Thoracic aorta (tissue), 2 donors: ENCODE measurements at regions not wholly inside any gene's neighbourhood (a gene's known extent, or its start where the extent isn't known, plus 50 kb on each side); places are given as distances from the start of the nearest gene placed in this dataset.

ENCODE experiments used
- ATAC-seq: fragments of 150-250 bp; one replicate; pipeline ENCODE4 v1.8.0; 2017; ENCODE audit warnings: low read depth; ENCODE audit not compliant: insufficient number of reproducible peaks, low FRiP score
- DNase-seq: peaks from one replicate; pipeline ENCODE4 v3.0.0-alpha.2; 2020; ENCODE audit warnings: low spot score
- H3K27ac ChIP-seq, 2 donors: fragments of 200-600 bp; sonication (generic); 1 replicate in 1 of 2; 2 replicates in 1 of 2; pipeline ENCODE4 v1.5.1; 2016; ENCODE audit warnings: mild to moderate bottlenecking in 2 of 2, moderate library complexity in 2 of 2
- H3K27me3 ChIP-seq: fragments of 200-600 bp; sonication (generic); replicated peaks from 2 replicates; pipeline ENCODE4 v1.6.0; 2016; ENCODE audit warnings: mild to moderate bottlenecking; ENCODE audit not compliant: insufficient read depth
- H3K36me3 ChIP-seq: fragments of 200-600 bp; sonication (generic); one replicate; pipeline ENCODE4 v1.5.1; 2016
- H3K4me1 ChIP-seq, 2 donors: fragments of 200-600 bp; sonication (generic); 1 replicate in 1 of 2; 2 replicates in 1 of 2; pipeline versions ENCODE4 v1.5.1 to v1.6.0; 2016; ENCODE audit warnings: low read depth in 2 of 2, mild to moderate bottlenecking in 1 of 2; ENCODE audit not compliant: control insufficient read depth in 1 of 2
- H3K4me3 ChIP-seq: fragments of 200-600 bp; sonication (generic); 2 replicates; pipeline ENCODE4 v1.5.1; 2016; ENCODE audit warnings: mild to moderate bottlenecking
- H3K9me3 ChIP-seq: fragments of 200-600 bp; sonication (generic); 2 replicates; pipeline ENCODE4 v1.5.1; 2016
- TF ChIP-seq, protein P1 (sequence below): fragments of 200-600 bp; sonication (generic); IDR thresholded peaks from one replicate; pipeline ENCODE4 v1.5.1; 2019; ENCODE audit warnings: antibody characterized with exemption

DNA sequence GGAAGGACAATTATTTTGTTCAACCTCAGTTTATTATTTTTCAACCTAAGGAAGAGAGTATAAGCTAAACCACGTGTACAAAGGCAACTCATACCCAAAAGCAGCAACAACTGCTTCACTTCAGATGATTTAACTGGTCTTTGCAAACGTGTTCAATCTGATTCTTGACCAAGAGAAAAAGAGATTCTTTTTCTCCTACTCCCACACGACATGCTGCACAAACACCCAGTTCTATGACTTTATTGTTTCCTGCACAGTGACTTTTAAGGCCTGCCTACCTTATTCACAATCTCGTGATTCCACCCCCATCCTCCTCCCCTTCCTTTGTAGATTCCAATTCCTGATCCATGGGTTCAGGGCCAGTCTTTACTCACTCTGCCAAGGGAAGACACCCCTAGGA lies 1394.8 kb upstream of the ZEB2 start:
- Histone ChIP-seq H3K4me1 (peaks cover 0 to 14% of the 10 kb centered on the region in 2 donors), H3K4me3 (no peak overlapping the region), H3K9me3 (no peaks in the 10 kb centered on the region), H3K36me3 (no peaks in the 10 kb centered on the region), H3K27ac (no peak overlapping the region), H3K27me3 (no peaks in the 10 kb centered on the region)
- TF ChIP-seq, protein P1, sequence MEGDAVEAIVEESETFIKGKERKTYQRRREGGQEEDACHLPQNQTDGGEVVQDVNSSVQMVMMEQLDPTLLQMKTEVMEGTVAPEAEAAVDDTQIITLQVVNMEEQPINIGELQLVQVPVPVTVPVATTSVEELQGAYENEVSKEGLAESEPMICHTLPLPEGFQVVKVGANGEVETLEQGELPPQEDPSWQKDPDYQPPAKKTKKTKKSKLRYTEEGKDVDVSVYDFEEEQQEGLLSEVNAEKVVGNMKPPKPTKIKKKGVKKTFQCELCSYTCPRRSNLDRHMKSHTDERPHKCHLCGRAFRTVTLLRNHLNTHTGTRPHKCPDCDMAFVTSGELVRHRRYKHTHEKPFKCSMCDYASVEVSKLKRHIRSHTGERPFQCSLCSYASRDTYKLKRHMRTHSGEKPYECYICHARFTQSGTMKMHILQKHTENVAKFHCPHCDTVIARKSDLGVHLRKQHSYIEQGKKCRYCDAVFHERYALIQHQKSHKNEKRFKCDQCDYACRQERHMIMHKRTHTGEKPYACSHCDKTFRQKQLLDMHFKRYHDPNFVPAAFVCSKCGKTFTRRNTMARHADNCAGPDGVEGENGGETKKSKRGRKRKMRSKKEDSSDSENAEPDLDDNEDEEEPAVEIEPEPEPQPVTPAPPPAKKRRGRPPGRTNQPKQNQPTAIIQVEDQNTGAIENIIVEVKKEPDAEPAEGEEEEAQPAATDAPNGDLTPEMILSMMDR = no peak
- ATAC-seq = no peak
- no peak for DNase-seq

DNA sequence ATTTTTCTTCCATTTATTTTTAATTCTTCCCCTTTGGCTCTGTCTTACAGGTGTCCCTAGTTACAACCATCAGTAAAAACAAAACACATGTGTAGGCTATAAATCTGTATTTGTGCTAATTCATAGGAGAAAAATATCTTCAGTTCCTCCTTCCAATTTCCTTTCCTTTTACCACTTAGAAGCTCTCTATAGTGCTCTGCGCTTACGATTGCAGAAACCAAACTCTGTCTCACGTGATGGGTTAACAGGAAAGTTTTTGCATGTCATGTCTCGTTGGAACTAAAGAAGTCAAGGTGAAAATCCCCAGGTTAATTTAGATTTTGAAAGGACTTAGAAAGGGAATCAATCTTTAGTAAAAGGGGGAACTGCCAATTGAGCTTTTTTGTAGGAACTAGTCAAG lies 1390.5 kb upstream of the ZEB2 start:
- no peak for ATAC-seq
- no peaks in the 10 kb centered on the region for H3K4me1 ChIP-seq
- H3K4me3 ChIP-seq = no peak overlapping the region
- no peak for DNase-seq
- H3K27me3 ChIP-seq = no peaks in the 10 kb centered on the region
- no peak overlapping the region for H3K27ac ChIP-seq
- TF ChIP-seq, protein P1 = no peak
- H3K36me3 ChIP-seq = no peaks in the 10 kb centered on the region
- no peaks in the 10 kb centered on the region for H3K9me3 ChIP-seq

DNA sequence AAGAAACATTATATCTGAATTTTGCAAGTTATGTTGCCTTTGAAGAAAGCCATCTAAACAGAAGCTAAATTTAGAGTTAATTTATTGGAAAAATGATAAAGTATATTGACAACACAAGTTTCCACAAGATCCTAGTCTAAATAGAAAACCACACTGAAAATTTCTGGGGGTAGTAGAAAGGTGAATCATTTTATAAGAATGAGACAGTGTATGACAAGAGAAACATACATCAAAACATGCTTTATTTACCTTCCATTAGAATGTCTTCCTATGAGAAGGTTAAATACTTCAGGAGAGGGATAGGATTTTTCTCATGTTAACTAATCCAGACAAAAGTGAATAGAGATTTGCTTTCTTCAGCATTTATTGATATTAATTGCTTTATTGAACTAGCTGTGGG lies 1389.8 kb upstream of the ZEB2 start:
- Histone ChIP-seq H3K27me3 (no peaks in the 10 kb centered on the region), H3K4me3 (no peak overlapping the region), H3K4me1 (no peaks in the 10 kb centered on the region), H3K27ac (no peak overlapping the region), H3K9me3 (no peaks in the 10 kb centered on the region), H3K36me3 (no peaks in the 10 kb centered on the region)
- TF ChIP-seq, protein P1 = no peak
- DNase-seq (no peak), ATAC-seq (no peak)

DNA sequence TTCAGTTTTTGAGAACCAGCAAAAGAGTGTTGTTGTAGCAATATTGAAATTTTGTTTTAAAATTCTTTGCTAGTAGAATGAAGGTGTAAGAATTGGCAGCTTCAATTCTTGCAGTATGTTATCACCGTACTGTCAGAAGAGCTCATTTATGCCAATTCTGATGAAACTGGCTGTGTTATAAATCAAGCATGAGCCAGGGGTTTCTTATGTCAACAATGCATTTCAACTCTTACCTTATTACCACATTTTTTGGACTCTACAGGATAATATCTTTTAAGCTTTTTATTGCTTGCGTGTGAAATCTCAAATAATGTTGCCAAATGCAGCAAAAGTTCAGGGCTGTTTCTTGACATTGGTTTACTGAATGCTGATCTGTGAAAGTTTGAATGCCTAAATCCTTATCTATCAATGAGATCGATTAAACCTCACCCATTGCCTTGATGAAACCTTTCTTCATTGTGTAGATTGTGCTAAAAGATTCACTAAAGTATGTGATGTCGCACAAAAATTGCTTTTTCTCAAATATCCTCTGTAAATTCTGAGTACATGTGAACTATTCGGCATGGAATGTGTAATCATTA lies 1389.3 kb upstream of the ZEB2 start:
- no peak for ATAC-seq
- H3K4me1 ChIP-seq = no peaks in the 10 kb centered on the region
- H3K36me3 ChIP-seq = no peaks in the 10 kb centered on the region
- H3K9me3 ChIP-seq = no peaks in the 10 kb centered on the region
- TF ChIP-seq, protein P1 = no peak
- H3K27me3 ChIP-seq = no peaks in the 10 kb centered on the region
- no peak overlapping the region for H3K27ac ChIP-seq
- no peak overlapping the region for H3K4me3 ChIP-seq
- DNase-seq = no peak

DNA sequence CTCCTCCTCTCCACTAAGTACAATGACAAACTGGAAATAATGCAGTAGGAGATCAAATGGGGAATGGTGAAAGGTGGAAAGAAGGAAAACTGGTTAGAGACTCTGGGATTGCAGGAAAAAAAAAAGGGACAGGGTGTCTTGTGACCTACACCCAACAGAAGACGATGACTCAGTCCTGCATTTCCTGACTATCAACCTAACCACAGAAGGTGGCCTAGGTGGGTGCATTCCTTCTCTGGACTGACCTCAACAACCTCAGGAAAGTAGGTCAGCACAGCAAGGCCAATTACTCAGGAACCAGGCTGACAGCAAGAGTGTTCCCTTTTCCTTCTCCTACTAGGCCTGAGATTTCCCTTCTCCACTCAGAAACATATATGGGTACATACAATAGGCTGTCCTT lies 1386.4 kb upstream of the ZEB2 start:
- no peaks in the 10 kb centered on the region for H3K27me3 ChIP-seq
- H3K36me3 ChIP-seq = no peaks in the 10 kb centered on the region
- ATAC-seq (no peak), DNase-seq (no peak)
- TF ChIP-seq, protein P1 = no peak
- H3K4me3 ChIP-seq = no peak overlapping the region
- no peaks in the 10 kb centered on the region for H3K9me3 ChIP-seq
- H3K4me1 ChIP-seq = no peaks in the 10 kb centered on the region
- H3K27ac ChIP-seq = no peak overlapping the region
